ENCODE measurements at regions not wholly inside any gene's neighbourhood (a gene's known extent, or its start where the extent isn't known, plus 50 kb on each side); places are given as distances from the start of the nearest gene placed in this dataset.

DNA sequence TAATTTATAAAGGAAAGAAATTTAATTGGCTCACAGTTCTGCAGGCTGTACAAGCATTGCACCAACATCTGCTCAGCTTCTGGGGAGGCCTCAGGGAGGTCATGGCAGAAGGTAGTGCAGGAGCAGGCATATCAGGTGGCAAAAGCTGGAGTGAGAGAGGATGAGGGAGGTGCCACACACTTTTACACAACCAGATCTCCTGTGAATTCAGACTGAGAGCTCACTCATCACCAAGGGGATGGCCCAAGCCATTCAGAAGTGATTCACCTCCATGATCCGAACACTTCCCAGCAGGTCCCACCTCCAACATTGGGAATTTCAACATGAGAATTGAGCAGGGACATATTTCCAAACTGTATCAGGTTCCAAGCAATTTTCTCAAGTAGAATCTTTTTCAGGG is 84.7 kb upstream of the BRINP1 start:
- peak; percentile 38 for DNase-seq

- peak; percentile 71 for DNase-seq
Observed at GRCh38 chr9:119453490-119453911, 84.3 kb upstream of the BRINP1 start.

DNA sequence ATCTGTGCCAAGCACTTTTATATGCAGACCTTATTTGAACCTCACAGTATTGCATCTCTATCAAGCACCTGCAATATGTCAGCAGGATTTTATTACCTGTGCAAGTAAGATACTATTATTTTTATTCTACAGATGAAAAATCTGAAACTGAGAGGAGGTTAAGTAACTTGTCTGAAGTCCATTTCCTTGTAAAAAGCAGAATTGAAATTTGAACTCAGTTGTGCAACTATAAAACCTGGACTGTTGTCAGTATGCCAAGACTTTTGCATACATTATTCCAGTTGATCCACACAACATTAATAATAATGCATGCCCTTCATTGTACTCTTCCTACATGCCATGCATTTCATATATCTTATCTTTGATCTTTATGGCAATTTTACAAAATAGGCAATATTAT is 82.2 kb upstream of the BRINP1 start:
- no peak for DNase-seq

GRCh38 chr9:119443179-119443578 is 73.9 kb upstream of the BRINP1 start:
- DNase-seq, result no peak

DNA sequence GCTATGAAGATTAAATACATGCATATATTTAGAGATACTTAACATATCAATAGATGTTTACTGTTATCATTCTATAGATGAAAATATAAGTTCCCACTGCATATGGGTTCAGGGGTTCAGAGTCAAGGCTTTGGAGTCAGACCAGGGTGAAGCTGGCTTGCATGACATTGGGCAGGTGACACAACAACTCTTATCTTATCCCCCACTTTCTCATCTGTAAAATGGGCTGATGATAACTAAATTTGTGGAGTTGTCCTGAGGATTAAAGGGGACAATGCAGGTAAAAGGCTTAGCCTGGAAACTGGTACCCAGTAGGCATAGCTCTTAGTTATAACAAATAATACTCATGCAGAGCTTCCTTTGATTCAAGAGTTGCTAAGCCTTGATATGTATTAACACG is 72.6 kb upstream of the BRINP1 start:
- DNase-seq, result no peak

- DNase-seq, result no peak
Observed at GRCh38 chr9:119441338-119441737, 72.1 kb upstream of the BRINP1 start.

GRCh38 chr9:119436261-119436660 is 67.0 kb upstream of the BRINP1 start:
- DNase-seq, result no peak

DNA sequence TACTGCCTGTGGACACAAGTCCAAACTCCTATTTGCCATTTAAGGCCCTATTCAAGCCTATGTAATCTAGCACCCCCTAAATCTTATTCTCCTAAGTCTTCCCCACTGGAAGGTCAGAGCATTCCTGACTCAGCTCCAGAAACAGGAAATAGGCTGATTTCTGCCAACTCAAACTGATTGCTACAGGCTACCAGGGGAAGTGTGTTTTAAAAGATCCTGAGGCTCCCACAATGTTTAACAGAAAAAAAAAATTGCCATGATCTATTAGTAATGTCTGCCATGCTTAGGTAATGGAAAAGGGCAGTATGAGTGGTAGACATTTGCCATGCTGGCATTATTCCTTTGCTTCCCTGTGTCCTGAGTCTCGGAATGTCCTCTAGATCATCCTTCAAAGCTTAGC is 65.8 kb upstream of the BRINP1 start:
- DNase-seq, result no peak

DNA sequence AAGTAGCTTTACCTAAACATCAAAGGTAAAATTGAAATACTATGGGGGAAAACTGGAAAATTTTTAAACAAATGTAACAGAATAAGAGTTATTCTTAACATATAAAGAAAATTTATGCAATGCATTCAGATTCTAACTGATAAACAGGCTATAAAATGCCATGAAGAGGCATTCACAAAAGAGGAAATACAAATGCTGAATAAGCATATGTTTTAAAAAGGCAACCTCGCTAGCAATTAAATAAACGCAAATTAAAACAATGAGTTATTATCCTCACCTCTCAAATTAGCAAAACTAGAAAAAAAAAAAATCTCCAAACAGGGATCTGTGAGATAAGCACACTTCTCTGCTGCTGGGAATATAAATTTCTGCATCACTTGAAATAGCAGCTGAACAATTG is 63.2 kb upstream of the BRINP1 start:
- no peak for DNase-seq

GRCh38 chr9:119429302-119429701 is 60.1 kb upstream of the BRINP1 start:
- no peak for DNase-seq

GRCh38 chr9:119420231-119420630 is 51.0 kb upstream of the BRINP1 start:
- DNase-seq, result no peak

Data from fibroblast of skin of abdomen (primary cell).